BLaER1 (cell line): ENCODE measurements at regions not wholly inside any gene's neighbourhood (a gene's known extent, or its start where the extent isn't known, plus 50 kb on each side); places are given as distances from the start of the nearest gene placed in this dataset.

ENCODE experiments used
- H3K27ac ChIP-seq: shearing (Covaris generic); formaldehyde crosslinking; 2 replicates; pipeline ENCODE4 v1.8.1; 2022
- H3K27me3 ChIP-seq: shearing (Covaris generic); formaldehyde crosslinking; 2 replicates; pipeline ENCODE4 v1.8.1; 2022
- H3K36me3 ChIP-seq: shearing (Covaris generic); formaldehyde crosslinking; 2 replicates; pipeline ENCODE4 v1.8.1; 2022
- H3K4me1 ChIP-seq: shearing (Covaris generic); formaldehyde crosslinking; 2 replicates; pipeline ENCODE4 v1.8.1; 2022
- H3K4me2 ChIP-seq: shearing (Covaris generic); formaldehyde crosslinking; 2 replicates; pipeline ENCODE4 v1.8.1; 2022
- H3K4me3 ChIP-seq: shearing (Covaris generic); formaldehyde crosslinking; 2 replicates; pipeline ENCODE4 v1.8.1; 2022
- H3K9ac ChIP-seq: shearing (Covaris generic); formaldehyde crosslinking; 2 replicates; pipeline ENCODE4 v1.8.1; 2022
- H3K9me3 ChIP-seq: shearing (Covaris generic); formaldehyde crosslinking; 2 replicates; pipeline ENCODE4 v1.8.1; 2022
- H4K20me1 ChIP-seq: shearing (Covaris generic); formaldehyde crosslinking; 2 replicates; pipeline ENCODE4 v1.8.1; 2022
- Cebpa-rat ChIP-seq: shearing (Covaris generic); IDR thresholded peaks from 2 replicates; pipeline ENCODE4 v1.8.1; 2022

DNA sequence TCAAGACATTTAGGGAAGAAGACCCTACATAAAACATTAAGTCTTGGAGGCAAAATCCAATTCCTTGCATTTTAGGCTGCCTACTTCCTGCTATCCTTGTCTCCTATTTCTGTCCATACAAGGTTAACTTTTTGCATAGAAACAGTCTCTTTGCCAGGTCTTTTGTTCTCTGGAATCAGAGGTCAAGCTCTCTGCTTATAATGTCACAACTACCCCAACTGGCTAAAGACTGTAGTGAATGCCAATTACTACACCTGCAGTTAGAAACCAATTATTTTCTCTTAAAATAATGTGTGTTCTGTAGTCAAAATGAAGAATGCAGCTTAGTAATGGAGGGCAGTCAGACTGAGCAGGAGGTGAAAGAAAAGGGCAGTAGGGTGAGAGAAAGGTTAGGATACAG is 856.2 kb downstream of the TUSC7 start:
- Histone ChIP-seq H3K4me2 (no peak overlapping the region), H3K36me3 (no peaks in the 10 kb centered on the region), H3K4me1 (no peaks in the 10 kb centered on the region), H3K27me3 (no peaks in the 10 kb centered on the region), H3K27ac (no peak overlapping the region), H4K20me1 (no peaks in the 10 kb centered on the region), H3K4me3 (no peak overlapping the region), H3K9me3 (no peaks in the 10 kb centered on the region), H3K9ac (no peak overlapping the region)
- no peak for TF ChIP-seq Cebpa-rat

DNA sequence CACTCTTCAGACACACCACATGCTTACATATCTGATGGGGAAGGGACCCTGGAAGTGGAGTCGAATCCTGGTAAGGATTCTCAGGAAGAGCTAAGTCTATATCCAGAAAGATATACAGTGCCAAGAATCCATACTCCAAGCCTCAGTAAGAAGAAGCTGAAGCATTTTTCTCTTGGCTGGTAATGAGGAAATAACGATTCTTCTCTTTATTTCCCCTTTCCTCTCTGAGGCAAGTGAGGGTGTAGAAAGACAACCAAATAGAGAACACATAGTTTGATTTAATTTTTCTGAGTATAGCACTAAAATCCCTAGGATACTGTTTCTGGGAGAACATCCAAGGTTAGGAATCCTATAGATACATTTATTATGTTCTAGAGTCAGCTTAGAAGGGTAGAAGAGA is 857.3 kb downstream of the TUSC7 start:
- H3K27ac ChIP-seq, result no peak overlapping the region
- TF ChIP-seq Cebpa-rat, result no peak

DNA sequence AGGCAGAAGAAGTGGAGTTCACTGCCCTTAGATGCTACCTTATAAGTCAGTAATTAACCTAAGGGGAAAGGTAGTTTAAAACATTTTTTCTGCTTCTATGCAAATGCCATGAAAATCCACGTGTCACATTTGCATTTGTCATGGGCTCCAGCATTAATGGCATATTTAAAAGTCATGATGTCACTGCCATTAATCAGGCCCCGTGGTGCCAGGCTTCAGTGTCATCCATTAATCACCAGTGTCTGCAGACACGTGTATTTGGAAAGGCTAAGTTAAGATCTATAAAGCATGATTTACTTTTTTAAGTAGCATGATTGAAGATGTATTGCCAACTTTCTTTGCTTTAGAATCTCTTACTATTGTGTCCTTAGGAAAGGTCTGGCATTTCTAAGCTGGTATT is 857.8 kb downstream of the TUSC7 start:
- H3K9me3 ChIP-seq, result no peaks in the 10 kb centered on the region
- no peak for TF ChIP-seq Cebpa-rat
- no peak overlapping the region for H3K27ac ChIP-seq
- H3K4me1 ChIP-seq, result no peaks in the 10 kb centered on the region
- H3K4me2 ChIP-seq, result no peak overlapping the region
- no peaks in the 10 kb centered on the region for H3K36me3 ChIP-seq
- H3K4me3 ChIP-seq, result no peak overlapping the region
- H4K20me1 ChIP-seq, result no peaks in the 10 kb centered on the region
- no peaks in the 10 kb centered on the region for H3K27me3 ChIP-seq
- H3K9ac ChIP-seq, result no peak overlapping the region

More for the DNA sequence above, 857.3 kb downstream of the TUSC7 start:
- Histone ChIP-seq H3K4me1 (no peaks in the 10 kb centered on the region), H3K9me3 (no peaks in the 10 kb centered on the region), H3K9ac (no peak overlapping the region), H3K36me3 (no peaks in the 10 kb centered on the region), H3K4me3 (no peak overlapping the region), H3K27me3 (no peaks in the 10 kb centered on the region), H3K4me2 (no peak overlapping the region), H4K20me1 (no peaks in the 10 kb centered on the region)

DNA sequence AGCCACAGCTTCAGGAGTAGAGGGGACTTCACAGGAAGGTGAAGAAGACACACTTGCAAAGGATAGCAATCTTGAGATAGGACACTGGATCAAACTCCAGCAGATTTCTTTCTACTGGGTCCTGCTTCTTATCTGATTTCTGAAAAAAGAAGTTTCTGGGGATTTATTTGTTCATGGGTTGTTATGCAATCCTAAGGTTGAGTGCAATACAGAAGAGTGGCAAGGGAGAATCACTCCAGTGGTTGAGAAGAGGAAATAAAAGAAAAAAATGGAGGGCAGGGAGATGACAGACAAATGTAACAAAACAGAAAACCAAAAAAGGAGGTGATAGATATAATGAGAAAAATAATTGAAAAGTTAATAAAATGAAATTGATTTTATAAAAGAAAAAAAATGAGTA is 858.3 kb downstream of the TUSC7 start:
- H3K27ac ChIP-seq, result no peak overlapping the region
- no peaks in the 10 kb centered on the region for H3K27me3 ChIP-seq
- TF ChIP-seq Cebpa-rat, result no peak

DNA sequence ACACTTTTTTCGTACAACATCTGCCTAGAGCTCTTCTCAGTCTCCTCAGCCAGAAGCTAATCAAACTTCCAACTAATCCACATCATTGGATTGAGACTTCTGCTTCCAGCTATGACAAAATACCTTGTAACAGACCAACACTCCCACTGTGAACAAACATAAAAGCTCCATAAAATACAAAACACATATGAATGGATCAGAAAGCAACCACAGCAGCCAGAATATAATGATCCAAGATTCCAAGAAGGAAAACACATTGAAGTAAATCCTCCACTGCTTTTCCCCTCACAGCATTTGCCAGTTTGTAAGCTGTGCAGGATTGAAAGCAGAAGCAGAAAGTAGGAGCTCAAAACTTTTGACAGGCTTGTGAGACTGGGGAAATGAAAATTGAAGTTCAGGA is 863.2 kb downstream of the TUSC7 start:
- Histone ChIP-seq H4K20me1 (no peaks in the 10 kb centered on the region), H3K27me3 (no peaks in the 10 kb centered on the region), H3K4me3 (no peak overlapping the region), H3K4me2 (no peak overlapping the region), H3K9ac (no peak overlapping the region), H3K4me1 (no peaks in the 10 kb centered on the region), H3K27ac (no peak overlapping the region), H3K9me3 (0 out of 2 replicates have a peak, but pooled peaks cover 4% of the 10 kb centered on the region), H3K36me3 (no peaks in the 10 kb centered on the region)
- no peak for TF ChIP-seq Cebpa-rat

More for the DNA sequence above, 858.3 kb downstream of the TUSC7 start:
- Histone ChIP-seq H3K36me3 (no peaks in the 10 kb centered on the region), H3K4me2 (no peak overlapping the region), H3K4me3 (no peak overlapping the region), H3K9me3 (no peaks in the 10 kb centered on the region), H3K9ac (no peak overlapping the region), H4K20me1 (no peaks in the 10 kb centered on the region), H3K4me1 (no peaks in the 10 kb centered on the region)

DNA sequence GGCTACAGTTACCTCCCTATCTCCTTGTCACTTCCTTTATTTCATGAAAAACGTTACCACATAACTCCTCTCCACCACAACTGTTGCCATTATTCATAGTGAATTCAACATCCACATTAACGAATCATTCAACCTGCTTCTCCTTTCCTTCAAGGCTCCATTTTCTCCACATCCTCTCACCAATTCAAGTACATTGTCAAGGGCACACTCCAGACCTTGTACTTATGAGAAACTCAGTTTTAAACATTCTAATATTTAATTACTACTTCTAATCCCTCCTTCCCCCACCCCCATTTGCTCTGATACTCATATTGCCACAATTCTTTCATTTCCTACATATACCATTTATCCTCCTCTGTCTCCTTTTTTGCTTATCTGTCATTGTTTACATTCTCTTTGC is 871.2 kb downstream of the TUSC7 start:
- Histone ChIP-seq H3K9me3 (0 out of 2 replicates have a peak, but pooled peaks cover 4% of the 10 kb centered on the region), H3K4me2 (no peak overlapping the region), H3K36me3 (no peaks in the 10 kb centered on the region), H3K9ac (no peak overlapping the region), H3K27me3 (no peaks in the 10 kb centered on the region), H3K27ac (no peak overlapping the region), H3K4me3 (no peak overlapping the region), H3K4me1 (no peaks in the 10 kb centered on the region), H4K20me1 (no peaks in the 10 kb centered on the region)
- TF ChIP-seq Cebpa-rat, result no peak

DNA sequence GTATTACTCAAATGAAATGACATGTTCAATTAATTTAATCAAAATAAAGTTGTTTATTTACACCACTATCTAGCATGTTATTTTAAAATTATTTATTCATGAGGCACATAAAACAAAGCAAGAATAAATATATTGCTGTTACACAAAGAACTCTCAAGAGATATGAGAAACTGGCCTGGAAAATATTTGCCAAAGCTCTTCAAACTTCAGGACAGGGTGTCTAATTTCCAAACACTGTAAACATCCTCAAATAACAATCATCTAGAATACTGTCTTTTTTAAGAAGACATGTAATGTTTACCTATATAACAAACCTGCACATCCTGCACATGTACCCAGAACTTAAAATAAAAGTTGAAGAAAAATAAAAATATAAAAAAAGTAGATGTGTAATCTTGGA is 876.6 kb downstream of the TUSC7 start:
- no peaks in the 10 kb centered on the region for H3K4me1 ChIP-seq
- H3K36me3 ChIP-seq, result no peaks in the 10 kb centered on the region
- H3K27me3 ChIP-seq, result no peaks in the 10 kb centered on the region
- H3K27ac ChIP-seq, result no peak overlapping the region
- H3K4me3 ChIP-seq, result no peak overlapping the region
- TF ChIP-seq Cebpa-rat, result no peak
- no peaks in the 10 kb centered on the region for H4K20me1 ChIP-seq
- no peaks in the 10 kb centered on the region for H3K9me3 ChIP-seq
- H3K4me2 ChIP-seq, result no peak overlapping the region
- no peak overlapping the region for H3K9ac ChIP-seq

DNA sequence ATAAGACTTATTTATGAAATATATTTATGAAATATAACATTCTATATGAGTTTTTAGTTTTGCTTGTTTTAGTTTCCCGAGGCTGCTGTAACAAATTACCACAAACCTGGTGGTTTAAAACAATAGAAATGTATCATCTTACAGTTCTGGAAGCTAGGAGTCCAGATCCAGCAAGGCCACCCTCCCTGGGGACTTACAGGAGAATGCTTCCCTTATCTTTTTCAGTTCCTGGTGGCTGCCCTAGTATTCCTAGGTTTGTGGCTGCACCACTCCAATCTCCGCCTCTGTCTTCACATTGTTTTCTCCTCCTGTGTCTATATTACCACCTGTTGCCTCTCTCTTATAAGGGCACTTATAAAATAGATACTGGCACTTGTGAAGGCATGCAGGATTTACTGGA is 877.8 kb downstream of the TUSC7 start:
- Histone ChIP-seq H3K36me3 (no peaks in the 10 kb centered on the region), H3K27ac (no peak overlapping the region), H3K4me2 (no peak overlapping the region), H3K9ac (no peak overlapping the region), H3K4me1 (no peaks in the 10 kb centered on the region), H3K4me3 (no peak overlapping the region), H3K9me3 (no peaks in the 10 kb centered on the region), H4K20me1 (no peaks in the 10 kb centered on the region), H3K27me3 (no peaks in the 10 kb centered on the region)
- TF ChIP-seq Cebpa-rat, result no peak

DNA sequence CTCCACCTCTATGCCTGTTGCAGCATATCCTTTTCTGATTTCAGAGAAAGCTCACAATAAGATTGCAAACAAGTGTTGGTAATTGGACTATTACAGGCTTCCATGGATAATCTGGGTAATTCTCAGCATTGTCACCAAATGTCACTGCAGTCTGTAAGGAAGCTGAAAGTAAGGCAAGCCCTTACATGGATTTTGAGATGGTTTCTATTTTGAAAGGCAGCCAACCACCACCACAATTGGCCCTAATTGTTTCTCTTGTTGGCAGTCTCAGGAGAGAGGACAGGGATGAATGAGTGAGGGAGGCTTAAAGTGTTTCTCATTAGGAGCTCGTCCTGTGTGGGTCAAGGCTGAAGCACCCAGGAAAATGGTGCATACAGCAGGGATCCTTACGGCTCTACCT is 879.9 kb downstream of the TUSC7 start:
- Histone ChIP-seq H3K9ac (no peak overlapping the region), H3K27me3 (no peaks in the 10 kb centered on the region), H3K36me3 (no peaks in the 10 kb centered on the region), H3K27ac (no peak overlapping the region), H3K4me3 (no peak overlapping the region), H3K4me2 (no peak overlapping the region), H4K20me1 (no peaks in the 10 kb centered on the region), H3K4me1 (no peaks in the 10 kb centered on the region), H3K9me3 (no peaks in the 10 kb centered on the region)
- TF ChIP-seq Cebpa-rat, result no peak

DNA sequence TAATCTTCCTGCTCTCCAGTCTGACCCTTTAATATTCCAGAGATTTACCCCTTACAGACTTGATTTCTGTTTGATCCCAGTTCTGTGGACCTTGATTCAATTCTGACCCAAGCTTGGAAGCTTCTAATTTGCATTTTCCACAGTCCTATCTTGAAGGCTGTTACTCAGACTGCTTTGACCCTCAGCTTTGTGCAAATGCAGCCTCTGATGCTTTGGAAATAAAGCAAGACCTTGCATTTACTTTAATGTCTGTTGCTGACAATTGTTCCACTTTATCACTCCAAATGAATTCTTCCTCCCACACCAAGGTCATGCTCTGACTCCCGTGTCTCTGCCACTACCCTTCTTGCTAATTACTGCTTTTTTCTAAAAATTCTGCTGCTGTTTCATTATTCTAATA is 886.0 kb downstream of the TUSC7 start:
- Histone ChIP-seq H3K4me2 (no peak overlapping the region), H3K4me3 (no peak overlapping the region), H3K4me1 (no peaks in the 10 kb centered on the region), H3K36me3 (no peaks in the 10 kb centered on the region), H3K27me3 (no peaks in the 10 kb centered on the region), H4K20me1 (no peaks in the 10 kb centered on the region), H3K9me3 (no peaks in the 10 kb centered on the region), H3K27ac (no peak overlapping the region), H3K9ac (no peak overlapping the region)
- TF ChIP-seq Cebpa-rat, result no peak

DNA sequence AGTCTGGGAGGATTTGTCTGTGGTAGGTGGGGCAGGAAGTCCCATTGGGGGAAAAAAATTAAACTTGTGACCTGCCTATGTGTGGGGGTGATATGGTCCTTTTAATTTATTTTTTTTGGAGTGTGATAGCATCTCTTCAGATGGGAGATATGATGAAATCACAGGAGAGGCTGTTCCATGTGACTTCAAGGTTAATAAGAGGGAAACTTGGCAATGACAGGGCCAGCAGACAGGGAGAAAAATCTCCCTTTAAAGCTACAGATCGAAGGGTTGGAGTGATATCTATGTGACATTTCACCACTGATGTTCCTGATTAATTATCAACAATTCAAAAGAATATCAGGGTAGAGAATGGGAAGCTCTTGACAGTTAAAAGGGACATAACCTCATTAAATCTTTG is 886.9 kb downstream of the TUSC7 start:
- Histone ChIP-seq H3K9me3 (no peaks in the 10 kb centered on the region), H3K4me2 (no peak overlapping the region), H3K27ac (no peak overlapping the region), H3K4me3 (no peak overlapping the region), H3K4me1 (0 out of 2 replicates have a peak, but pooled peaks cover 3% of the 10 kb centered on the region), H3K27me3 (no peaks in the 10 kb centered on the region), H4K20me1 (no peaks in the 10 kb centered on the region), H3K36me3 (no peaks in the 10 kb centered on the region), H3K9ac (no peak overlapping the region)
- no peak for TF ChIP-seq Cebpa-rat
